GM19240 (cell line): ENCODE measurements at regions not wholly inside any gene's neighbourhood (a gene's known extent, or its start where the extent isn't known, plus 50 kb on each side); places are given as distances from the start of the nearest gene placed in this dataset.
"Not testable (repeated sequence)": the region's sequence is repeated elsewhere in the genome, so short reads cannot be mapped to it uniquely, and the experiment has no call there.

Experiments
- DNase-seq: peaks from one replicate; pipeline ENCODE4 v3.0.0; 2011; ENCODE audit warnings: low spot score; ENCODE audit not compliant: insufficient read length

- no peak for DNase-seq
Measured at GRCh38 chr9:21692390-21692789, 110.0 kb upstream of the MTAP start.

- no peak for DNase-seq
Measured at GRCh38 chr9:21694424-21694823, 108.0 kb upstream of the MTAP start.

- no peak for DNase-seq
Measured at GRCh38 chr9:21695443-21695842, 107.0 kb upstream of the MTAP start.

- DNase-seq: no peak
Measured at GRCh38 chr9:21695874-21696341, 106.5 kb upstream of the MTAP start.

GRCh38 chr9:21696411-21696871 lies 106.0 kb upstream of the MTAP start:
- DNase-seq: no peak

GRCh38 chr9:21708260-21708711 lies 94.2 kb upstream of the MTAP start:
- DNase-seq: no peak

GRCh38 chr9:21708856-21709255 lies 93.6 kb upstream of the MTAP start:
- no peak for DNase-seq

GRCh38 chr9:21709464-21710058 lies 92.9 kb upstream of the MTAP start:
- DNase-seq: no peak

GRCh38 chr9:21710548-21711191 lies 91.8 kb upstream of the MTAP start:
- no peak for DNase-seq

- DNase-seq: no peak
Measured at GRCh38 chr9:21711504-21711903, 90.9 kb upstream of the MTAP start.

- no peak for DNase-seq
Measured at GRCh38 chr9:21715408-21715807, 87.0 kb upstream of the MTAP start.

GRCh38 chr9:21720758-21721157 lies 81.7 kb upstream of the MTAP start:
- DNase-seq: no peak

GRCh38 chr9:21727411-21727810 lies 75.0 kb upstream of the MTAP start:
- not testable (repeated sequence) for DNase-seq

- no peak for DNase-seq
Measured at GRCh38 chr9:21728781-21729180, 73.7 kb upstream of the MTAP start.

GRCh38 chr9:21729648-21730047 lies 72.8 kb upstream of the MTAP start:
- no peak for DNase-seq

- no peak for DNase-seq
Measured at GRCh38 chr9:21730899-21731298, 71.5 kb upstream of the MTAP start.

GRCh38 chr9:21741151-21741550 lies 61.3 kb upstream of the MTAP start:
- no peak for DNase-seq

- no peak for DNase-seq
Measured at GRCh38 chr9:21744320-21744719, 58.1 kb upstream of the MTAP start.

GRCh38 chr9:21744841-21745240 lies 57.6 kb upstream of the MTAP start:
- DNase-seq: no peak

- no peak for DNase-seq
Measured at GRCh38 chr9:21746550-21746949, 55.9 kb upstream of the MTAP start.

- DNase-seq: no peak
Measured at GRCh38 chr9:21747175-21747574, 55.3 kb upstream of the MTAP start.

- DNase-seq: no peak
Measured at GRCh38 chr9:21750021-21750735, 52.3 kb upstream of the MTAP start.
